GM21723 (cell line): ENCODE measurements at regions not wholly inside any gene's neighbourhood (a gene's known extent, or its start where the extent isn't known, plus 50 kb on each side); places are given as distances from the start of the nearest gene placed in this dataset.
"Not testable (repeated sequence)": the region's sequence is repeated elsewhere in the genome, so short reads cannot be mapped to it uniquely, and the experiment has no call there.

Experiments used
- ATAC-seq: cut with Tn5 transposase; IDR thresholded peaks from one replicate; pipeline ENCODE4 v1.9.1; 2021; ENCODE audit warnings: mild to moderate bottlenecking, moderate library complexity; ENCODE audit not compliant: unreplicated experiment

- ATAC-seq, result no peak
These were observed 606.0 kb upstream of the PITX2 start for GRCh38 chr4:111228874-111229273.

GRCh38 chr4:111230265-111230664 lies 607.4 kb upstream of the PITX2 start:
- ATAC-seq, result no peak

DNA sequence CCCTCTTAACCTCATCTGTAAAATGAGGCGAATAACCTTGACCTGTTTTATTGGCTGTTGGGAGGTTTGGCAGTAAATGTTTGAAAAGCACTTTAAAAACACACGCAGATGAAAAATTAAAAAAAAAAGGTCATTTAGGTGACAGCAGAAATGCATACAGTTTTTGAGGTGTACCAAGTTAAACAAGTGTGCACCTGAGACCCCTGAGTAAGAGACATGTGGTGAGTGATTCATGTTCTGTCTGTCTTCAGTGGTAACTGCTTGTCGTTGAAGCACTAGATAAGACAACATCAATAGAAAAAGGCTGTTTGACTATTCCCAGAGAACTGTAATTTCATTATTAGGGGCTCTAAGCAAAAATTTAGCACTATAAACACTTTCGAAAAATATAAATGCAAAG lies 608.4 kb upstream of the PITX2 start:
- ATAC-seq, result no peak

GRCh38 chr4:111234939-111235338 lies 612.1 kb upstream of the PITX2 start:
- no peak for ATAC-seq

DNA sequence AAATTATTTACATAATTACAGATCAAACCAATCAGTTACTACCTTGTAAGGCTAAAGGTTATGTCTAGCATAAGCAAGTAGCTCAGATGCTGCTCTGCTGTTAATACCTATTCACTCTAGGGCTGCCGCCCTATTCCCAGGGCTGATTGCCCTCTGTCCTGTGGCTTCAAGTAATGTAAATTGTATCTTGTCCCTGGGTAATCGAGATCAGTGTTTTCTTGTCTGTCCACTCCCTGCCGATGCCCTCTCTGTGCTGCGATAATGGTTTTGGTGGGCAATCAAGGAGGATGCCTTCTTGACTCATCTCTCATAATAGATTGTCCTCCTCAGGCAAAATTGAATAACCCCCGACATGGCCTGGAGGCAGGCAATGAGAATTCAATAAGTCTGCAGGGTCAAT lies 641.0 kb upstream of the PITX2 start:
- no peak for ATAC-seq

- no peak for ATAC-seq
These were observed 644.1 kb upstream of the PITX2 start for GRCh38 chr4:111266937-111267336.

DNA sequence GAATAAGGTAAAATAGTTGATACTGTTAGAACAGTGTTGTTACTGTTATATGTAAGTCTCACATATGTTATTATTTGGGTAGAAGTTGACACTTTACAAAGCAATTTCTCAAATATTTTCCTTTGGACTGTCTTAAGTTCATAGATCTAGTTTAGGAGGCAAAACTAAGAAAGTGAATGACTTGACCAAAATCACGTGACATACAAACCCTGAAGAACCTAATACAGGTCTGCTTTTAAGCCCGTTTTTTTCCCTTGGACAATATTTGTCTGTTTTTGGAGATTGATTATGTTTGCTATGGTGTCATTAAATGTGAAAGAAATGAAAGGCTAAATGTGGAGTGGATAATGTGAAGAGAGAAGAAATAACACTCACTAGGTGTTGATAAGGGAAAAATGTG lies 644.9 kb upstream of the PITX2 start:
- no peak for ATAC-seq

DNA sequence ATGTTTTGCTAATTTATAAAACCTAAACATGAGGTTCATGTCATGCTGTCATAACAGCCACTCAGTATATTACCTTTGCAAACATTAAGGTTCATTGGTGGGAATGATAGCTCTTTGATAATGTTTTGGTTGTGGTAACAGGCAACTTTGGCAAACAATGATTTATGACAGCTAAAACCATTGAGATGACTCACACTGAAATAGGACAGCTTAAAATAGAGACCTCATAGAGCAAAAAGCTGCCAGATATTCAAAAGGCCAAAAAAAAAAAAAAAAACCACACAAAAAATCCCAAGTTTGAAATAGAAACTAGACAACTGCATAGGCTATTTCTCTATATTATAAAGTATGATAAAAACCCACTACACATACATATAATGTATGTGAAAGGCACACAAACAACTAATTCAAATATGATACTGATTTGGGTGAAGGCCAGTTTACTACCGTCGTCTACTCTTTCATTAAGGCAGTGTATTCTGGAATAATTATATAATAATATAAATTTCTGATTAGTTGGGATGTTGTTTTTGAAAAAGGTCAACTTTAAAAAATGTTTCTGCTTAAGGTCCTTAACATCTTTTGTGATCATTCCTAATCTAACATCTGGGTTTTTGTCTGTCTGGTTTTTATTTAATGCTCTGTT lies 646.0 kb upstream of the PITX2 start:
- ATAC-seq, result peak; percentile 63

DNA sequence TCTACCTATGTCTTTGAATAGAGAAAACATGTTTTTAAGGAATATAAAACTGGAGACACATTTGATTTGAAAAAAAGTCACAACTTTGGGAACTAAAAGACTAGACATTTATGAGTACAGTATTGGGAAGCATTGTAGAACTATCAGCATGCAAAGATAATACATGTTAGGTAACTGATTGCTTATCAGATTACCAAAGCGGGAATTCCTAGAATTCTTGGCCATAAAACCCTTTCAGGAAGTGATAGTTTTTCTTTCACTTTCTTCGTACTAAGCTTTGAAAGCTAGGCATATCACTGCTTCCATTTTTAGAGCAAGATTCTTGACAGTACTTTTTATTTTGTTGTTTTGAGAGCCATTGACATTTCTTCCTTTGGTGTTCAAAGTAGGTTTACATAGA lies 646.6 kb upstream of the PITX2 start:
- no peak for ATAC-seq

DNA sequence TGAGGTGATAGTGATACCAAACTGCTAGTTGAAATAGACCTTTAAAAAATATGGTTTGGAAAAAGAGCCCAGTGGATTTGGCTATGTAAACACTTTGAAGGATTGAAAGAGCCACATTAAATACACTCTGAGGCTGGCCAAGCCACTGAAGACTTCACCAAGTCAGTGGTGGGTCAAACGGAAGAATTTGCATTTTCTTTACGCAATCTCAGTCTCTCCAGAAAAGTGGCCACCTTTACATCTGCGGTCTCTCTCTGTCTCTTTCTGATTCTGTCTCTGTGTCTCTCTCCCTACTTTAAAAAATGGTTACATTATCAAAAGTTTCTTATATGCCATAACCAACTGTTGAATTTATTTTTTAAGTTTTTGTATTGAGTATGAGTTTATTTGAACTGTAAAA lies 651.2 kb upstream of the PITX2 start:
- no peak for ATAC-seq

DNA sequence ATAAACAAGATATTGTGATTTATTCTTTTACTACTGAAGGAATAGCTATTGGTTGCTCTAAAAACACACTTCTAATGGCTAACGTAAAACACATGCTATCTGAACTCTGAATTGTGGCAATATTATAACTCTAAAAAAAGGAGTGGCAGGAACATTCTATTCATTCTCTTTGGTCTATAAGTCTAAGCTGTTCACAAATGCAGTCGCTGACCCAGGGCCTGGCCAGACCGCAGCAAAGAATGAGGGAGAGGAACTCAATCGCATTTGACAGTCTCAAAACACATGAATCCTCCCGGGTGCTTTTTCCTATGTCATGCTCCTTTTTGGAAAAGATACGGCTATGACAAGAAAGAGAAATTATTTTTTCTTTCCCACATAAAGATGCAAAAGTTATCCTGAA lies 651.6 kb upstream of the PITX2 start:
- no peak for ATAC-seq

DNA sequence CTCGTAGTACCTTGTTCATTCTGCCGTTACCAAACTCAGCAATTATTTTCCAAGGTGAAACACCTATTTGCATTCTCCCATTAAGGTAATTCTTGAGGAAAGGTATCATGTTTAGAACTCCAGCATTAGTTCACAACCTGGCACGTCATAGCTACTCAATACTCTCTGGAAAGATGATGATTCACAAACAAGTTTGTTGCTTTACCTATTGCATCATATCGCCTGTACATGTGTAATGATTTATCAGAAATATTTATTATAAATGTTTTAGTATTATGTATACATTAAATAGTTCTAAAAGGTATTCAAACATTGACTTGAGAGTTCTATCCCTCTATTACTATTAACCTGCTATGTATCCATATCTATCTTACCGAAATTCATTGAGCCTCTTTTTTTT lies 658.3 kb upstream of the PITX2 start:
- ATAC-seq, result no peak

- no peak for ATAC-seq
These were observed 659.2 kb upstream of the PITX2 start for GRCh38 chr4:111282035-111282434.

GRCh38 chr4:111283066-111283677 lies 660.3 kb upstream of the PITX2 start:
- peak; percentile 77 for ATAC-seq

GRCh38 chr4:111296466-111296865 lies 673.6 kb upstream of the PITX2 start:
- no peak for ATAC-seq

- ATAC-seq, result no peak
These were observed 680.9 kb upstream of the PITX2 start for GRCh38 chr4:111303806-111304205.

GRCh38 chr4:111323496-111323895 lies 700.6 kb upstream of the PITX2 start:
- ATAC-seq, result no peak

DNA sequence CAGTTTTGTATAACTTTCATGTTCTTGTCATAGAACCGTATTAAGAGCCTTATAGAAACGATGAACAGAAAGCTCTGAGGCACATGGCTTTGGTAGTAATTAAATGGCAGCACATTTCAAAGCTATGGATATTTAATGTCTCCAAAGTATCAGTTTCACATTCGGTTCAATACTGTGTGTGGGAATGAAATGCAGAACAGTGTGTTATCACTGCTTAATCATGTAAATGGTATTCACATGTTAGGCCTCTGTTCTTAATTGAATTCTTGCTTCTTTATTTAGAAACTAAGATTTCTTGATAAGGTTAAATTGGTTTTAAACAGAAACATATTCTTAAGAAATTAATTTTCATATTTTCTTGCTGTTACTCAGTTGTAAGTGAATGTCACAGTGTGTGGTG lies 701.0 kb upstream of the PITX2 start:
- ATAC-seq, result no peak

DNA sequence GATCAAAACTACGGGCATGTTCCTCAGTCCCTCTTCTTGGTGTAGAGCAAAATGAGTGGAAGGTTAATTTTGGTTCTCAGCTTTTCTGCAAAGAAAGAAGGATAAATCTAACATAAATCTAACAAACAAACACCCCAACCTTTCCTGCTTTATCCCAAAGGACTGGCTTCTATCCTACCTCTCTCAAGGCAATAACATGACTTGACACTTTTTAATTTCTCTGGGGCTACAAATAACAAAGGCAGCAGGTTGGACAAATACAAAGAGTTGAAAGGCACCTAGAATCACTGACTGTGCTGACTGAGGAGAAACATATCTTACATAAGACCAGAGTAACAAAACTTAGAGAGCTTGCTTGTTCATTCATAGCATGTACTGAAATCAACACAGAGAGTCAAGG lies 703.6 kb upstream of the PITX2 start:
- ATAC-seq, result no peak

DNA sequence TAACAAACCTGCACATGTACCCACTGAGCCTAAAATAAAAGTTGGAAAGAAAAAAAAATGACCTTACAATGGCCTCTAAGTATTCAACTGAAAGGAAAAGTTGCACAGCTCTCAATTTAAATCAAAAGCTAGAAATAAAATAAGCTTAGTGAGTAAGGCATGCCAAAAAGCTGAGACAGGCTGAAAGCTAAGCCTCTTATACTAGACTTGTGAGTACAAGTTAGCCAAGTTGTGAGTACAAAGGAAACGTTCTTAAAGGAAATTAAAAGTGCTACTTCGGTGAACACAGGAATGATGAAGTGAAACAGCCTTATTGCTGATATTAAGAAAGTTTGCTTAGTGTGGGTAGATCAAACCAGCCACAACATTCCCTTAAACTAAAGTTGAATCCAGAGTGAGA lies 707.9 kb upstream of the PITX2 start:
- ATAC-seq, result no peak

DNA sequence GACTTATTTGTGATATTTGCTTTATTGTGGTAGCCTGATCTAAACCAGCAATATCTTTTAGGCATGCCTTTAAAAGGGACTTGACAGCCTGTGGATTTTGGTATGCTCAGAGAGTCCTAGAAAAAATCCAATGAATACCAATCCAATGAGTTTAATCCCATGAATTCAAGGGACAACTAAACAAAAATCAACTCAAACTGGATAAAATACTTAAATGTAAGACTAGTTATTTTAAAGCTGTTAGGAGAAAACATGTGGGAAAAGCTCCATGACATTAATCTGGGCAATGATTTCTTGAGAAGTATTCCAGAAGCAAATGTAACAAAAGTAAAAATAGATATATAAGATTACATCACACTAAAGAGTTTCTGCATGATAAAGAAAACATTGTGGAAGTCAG lies 711.5 kb upstream of the PITX2 start:
- ATAC-seq, result no peak

DNA sequence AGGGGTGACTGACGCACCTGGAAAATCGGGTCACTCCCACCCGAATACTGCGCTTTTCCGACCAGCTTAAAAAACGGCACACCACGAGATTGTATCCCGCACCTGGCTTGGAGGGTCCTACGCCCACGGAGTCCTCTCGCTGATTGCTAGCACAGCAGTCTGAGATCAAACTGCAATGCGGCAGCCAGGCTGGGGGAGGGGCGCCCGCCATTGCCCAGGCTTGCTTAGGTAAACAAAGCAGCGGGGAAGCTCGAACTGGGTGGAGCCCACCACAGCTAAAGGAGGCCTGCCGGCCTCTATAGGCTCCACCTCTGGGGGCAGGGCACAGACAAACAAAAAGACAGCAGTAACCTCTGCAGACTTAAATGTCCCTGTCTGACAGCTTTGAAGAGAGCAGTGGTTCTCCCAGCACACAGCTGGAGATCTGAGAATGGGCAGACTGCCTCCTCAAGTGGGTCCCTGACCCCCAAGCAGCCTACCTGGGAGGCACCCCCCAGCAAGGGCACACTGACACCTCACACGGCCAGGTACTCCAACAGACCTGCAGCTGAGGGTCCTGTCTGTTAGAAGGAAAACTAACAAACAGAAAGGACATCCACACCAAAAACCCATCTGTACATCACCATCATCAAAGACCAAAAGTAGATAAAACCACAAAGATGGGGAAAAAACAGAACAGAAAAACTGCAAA lies 714.5 kb upstream of the PITX2 start:
- not testable (repeated sequence) for ATAC-seq
